IMR-90 (cell line): ENCODE measurements at regions not wholly inside any gene's neighbourhood (a gene's known extent, or its start where the extent isn't known, plus 50 kb on each side); places are given as distances from the start of the nearest gene placed in this dataset.

Source experiments
- ATAC-seq: fragments of 200-7000 bp; cut with Tn5 transposase; 2 replicates; pipeline ENCODE4 v1.9.1; 2020; ENCODE audit warnings: low read depth, mild to moderate bottlenecking, moderate library complexity
- BruUV-seq: library from RNA; stranded (reverse); fragments of 400-500 nt; replicated peaks from 2 replicates; lab custom pipeline; 2021; lab: Mats Ljungman, UMichigan
- CTCF ChIA-PET: fragments of 300-600 bp; formaldehyde crosslinking; extraction: SDS; loops from one replicate; lab custom pipeline; 2021; ENCODE audit warnings: antibody characterized with exemption; lab: Yijun Ruan, JAX
- POLR2A ChIA-PET: fragments of 300-600 bp; sonication (Branson Sonifier 250); formaldehyde crosslinking; loops from one replicate; lab custom pipeline; 2022; ENCODE audit warnings: antibody characterized with exemption; ENCODE audit not compliant: unreplicated experiment; lab: Charles Lee
- DNase-seq: peaks from one replicate; pipeline ENCODE4 v3.0.0; 2013
- H2AFZ ChIP-seq: replicated peaks from 2 replicates; pipeline ENCODE3; 2013; ENCODE audit warnings: low read length, mild to moderate bottlenecking; ENCODE audit not compliant: poor library complexity
- H2AK5ac ChIP-seq: 2 replicates; pipeline ENCODE4 v1.6.1; 2013; ENCODE audit warnings: low read depth, low read length, inconsistent platforms
- H2AK9ac ChIP-seq: replicated peaks from 2 replicates; pipeline ENCODE3; 2013; ENCODE audit warnings: mild to moderate bottlenecking, low read depth, low read length, moderate library complexity; ENCODE audit not compliant: poor library complexity
- H2BK120ac ChIP-seq: 2 replicates; pipeline ENCODE4 v1.6.1; 2013; ENCODE audit warnings: low read depth, low read length, inconsistent platforms
- H2BK15ac ChIP-seq: 3 replicates; pipeline ENCODE4 v1.6.1; 2013; ENCODE audit warnings: low read depth, low read length, inconsistent platforms
- H2BK20ac ChIP-seq: 2 replicates; pipeline ENCODE4 v1.6.1; 2013; ENCODE audit warnings: low read depth, mild to moderate bottlenecking, inconsistent platforms, low read length, moderate library complexity
- H2BK5ac ChIP-seq: 2 replicates; pipeline ENCODE4 v1.6.1; 2013; ENCODE audit warnings: mild to moderate bottlenecking, low read depth, low read length, inconsistent platforms; ENCODE audit not compliant: poor library complexity, severe bottlenecking
- H3K14ac ChIP-seq: replicated peaks from 2 replicates; pipeline ENCODE4 v1.6.1; 2013; ENCODE audit warnings: low read depth, low read length, inconsistent platforms
- H3K18ac ChIP-seq: 2 replicates; pipeline ENCODE4 v1.6.1; 2013; ENCODE audit warnings: low read depth, low read length, control low read depth
- H3K23ac ChIP-seq: 2 replicates; pipeline ENCODE4 v1.6.1; 2013; ENCODE audit warnings: low read depth, low read length, inconsistent platforms
- H3K27ac ChIP-seq: 2 replicates; pipeline ENCODE4 v1.5.1; 2013; ENCODE audit warnings: mild to moderate bottlenecking, control low read depth, low read length; ENCODE audit not compliant: insufficient read depth
- H3K27me3 ChIP-seq: 2 replicates; pipeline ENCODE4 v1.6.1; 2013; ENCODE audit warnings: low read length; ENCODE audit not compliant: control insufficient read depth, insufficient read depth
- H3K36me3 ChIP-seq: 2 replicates; pipeline ENCODE4 v1.6.1; 2013; ENCODE audit warnings: low read length, mixed read lengths; ENCODE audit not compliant: control insufficient read depth, insufficient read depth
- H3K4ac ChIP-seq: 2 replicates; pipeline ENCODE4 v1.6.1; 2013; ENCODE audit warnings: low read depth, low read length, inconsistent platforms
- H3K4me1 ChIP-seq: 2 replicates; pipeline ENCODE4 v1.6.1; 2013; ENCODE audit warnings: low read length, mixed read lengths; ENCODE audit not compliant: control insufficient read depth, insufficient read depth
- H3K4me2 ChIP-seq: 2 replicates; pipeline ENCODE4 v1.6.1; 2013; ENCODE audit warnings: low read depth, mild to moderate bottlenecking, control low read depth, low read length, moderate library complexity
- H3K4me3 ChIP-seq: 2 replicates; pipeline ENCODE4 v1.5.1; 2013; ENCODE audit warnings: low read depth, mild to moderate bottlenecking, control low read depth, low read length, moderate library complexity; ENCODE audit not compliant: insufficient read depth
- H3K56ac ChIP-seq: 2 replicates; pipeline ENCODE4 v1.6.1; 2013; ENCODE audit warnings: low read length, inconsistent platforms; ENCODE audit not compliant: insufficient read depth; ENCODE audit errors: extremely low read depth
- H3K79me1 ChIP-seq, 2 experiments: 2 replicates each; pipeline ENCODE4 v1.6.1; 2013; ENCODE audit warnings: low read length in 2 of 2, inconsistent platforms in 1 of 2, low read depth in 1 of 2
- H3K9ac ChIP-seq: 2 replicates; pipeline ENCODE4 v1.6.1; 2013; ENCODE audit warnings: low read depth, low read length, control low read depth
- H3K9me1 ChIP-seq: 2 replicates; pipeline ENCODE4 v1.6.1; 2013; ENCODE audit warnings: low read length, inconsistent platforms; ENCODE audit not compliant: insufficient read depth
- H3K9me3 ChIP-seq: 2 replicates; pipeline ENCODE4 v1.6.1; 2013; ENCODE audit warnings: low read length; ENCODE audit not compliant: control insufficient read depth, insufficient read depth
- H4K20me1 ChIP-seq: 2 replicates; pipeline ENCODE4 v1.6.1; 2013; ENCODE audit warnings: low read length, inconsistent platforms; ENCODE audit not compliant: insufficient read depth
- H4K5ac ChIP-seq: 2 replicates; pipeline ENCODE4 v1.6.1; 2013; ENCODE audit warnings: mild to moderate bottlenecking, low read depth, low read length, control low read depth
- H4K8ac ChIP-seq, 2 experiments: 2 replicates each; pipeline ENCODE4 v1.6.1; 2013; ENCODE audit warnings: low read depth in 2 of 2, low read length in 2 of 2, control low read depth in 1 of 2, inconsistent platforms in 1 of 2
- H4K91ac ChIP-seq: 2 replicates; pipeline ENCODE4 v1.6.1; 2013; ENCODE audit warnings: low read depth, low read length, inconsistent platforms; ENCODE audit not compliant: insufficient read depth
- BHLHE40 ChIP-seq: fragments of 150-350 bp; IDR thresholded peaks from 2 replicates; pipeline ENCODE4 v1.6.1; 2016; ENCODE audit warnings: mild to moderate bottlenecking, low read depth, low read length
- ELK1 ChIP-seq: fragments of 150-350 bp; IDR thresholded peaks from 2 replicates; pipeline ENCODE4 v1.6.1; 2016; ENCODE audit warnings: low read depth, mild to moderate bottlenecking, low read length, moderate library complexity, borderline replicate concordance
- MAFK ChIP-seq: IDR thresholded peaks from 2 replicates; pipeline ENCODE4 v1.6.1; 2012; ENCODE audit warnings: low read depth, low read length, improper control_type of control experiment
- NFE2L2 ChIP-seq: fragments of 150-350 bp; IDR thresholded peaks from 2 replicates; pipeline ENCODE4 v1.6.1; 2016; ENCODE audit warnings: low read depth, mild to moderate bottlenecking, low read length
- WGBS, 2 experiments: methylation state at CpG; one replicate each; pipeline versions ENCODE4 v1.1.5 to v1.1.7; 2013; ENCODE audit warnings: missing lambda C conversion rate in 2 of 2; ENCODE audit not compliant: insufficient read length in 1 of 2; ENCODE audit errors: extremely low coverage in 2 of 2; 5-methylcytosine and 5-hydroxymethylcytosine counted together
- dilution Hi-C: fragments of 300-500 bp; cut with HindIII; formaldehyde crosslinking; loops from one replicate; pipeline ENCODE4 v1.14.3; 2018; ENCODE audit warnings: low sequenced_read_pairs; ENCODE audit not compliant: unreplicated experiment
- in situ Hi-C: fragments of 300-500 bp; cut with MboI; formaldehyde crosslinking; loops from 3 replicates; pipeline ENCODE4 v1.14.3; 2019; ENCODE audit warnings: low sequenced_read_pairs, inconsistent platforms, mixed read lengths
- intact Hi-C: fragments of 100-400 bp; cut with micrococcal nuclease; formaldehyde crosslinking; loops from 2 replicates; pipeline ENCODE4 v1.10.0; 2022

- no peak overlapping the region for H3K4ac ChIP-seq
- no peaks in the 10 kb centered on the region for H3K27me3 ChIP-seq
- H3K14ac ChIP-seq = 0 out of 2 replicates have a peak overlapping the region, but pooled peaks have one; percentile 41
- H2BK120ac ChIP-seq = no peak overlapping the region
- peaks cover 8% of the 10 kb centered on the region; the same call in 1 of the 2 replicates for H3K9me1 ChIP-seq
- TF ChIP-seq MAFK (peak; percentile 20; the same call in 1 of the 2 replicates), NFE2L2 (peak; percentile 78), BHLHE40 (no peak), ELK1 (no peak)
- peaks cover 29 to 56% of the 10 kb centered on the region in 2 experiments for H3K79me1 ChIP-seq
- BruUV-seq = no TSS peak
- CTCF ChIA-PET = interaction anchor here (1.1 to 2.1 kb wide), 2 partner anchors 10 to 622 kb away, joined by 3 to 8 read pairs; no protein-coding TSS in a partner anchor
- H4K91ac ChIP-seq = no peak overlapping the region
- intact Hi-C loops (no loop called here), dilution Hi-C loops (no loop called here), in situ Hi-C loops (loop anchor here (10.0 to 25.0 kb wide), 2 partner anchors 420 to 618 kb away; no protein-coding TSS in a partner anchor)
- no peak overlapping the region for H4K8ac ChIP-seq
- ATAC-seq (peak; percentile 36; the same call in 1 of the 2 replicates), DNase-seq (no peak)
- peak overlapping the region; percentile 38; the same call in 1 of the 2 replicates for H2AK5ac ChIP-seq
- no peaks in the 10 kb centered on the region for H3K9me3 ChIP-seq
- POLR2A ChIA-PET = no interaction called here
- no peak overlapping the region for H2BK15ac ChIP-seq
- H3K4me1 ChIP-seq = peaks cover 7% of the 10 kb centered on the region; the same call in 1 of the 2 replicates
- H3K27ac ChIP-seq = no peak overlapping the region
- H3K23ac ChIP-seq = 0 out of 2 replicates have a peak overlapping the region, but pooled peaks have one; percentile 25
- H3K36me3 ChIP-seq = no peaks in the 10 kb centered on the region
- H3K56ac ChIP-seq = no peak overlapping the region
- WGBS, 2 experiments = 96% methylated on average over 3 of the region's 8 CpGs; no CpG with 5 or more reads in 1 of the 2 experiments
- no peak overlapping the region for H2BK5ac ChIP-seq
- H3K18ac ChIP-seq = no peak overlapping the region; the same call in 1 of the 2 replicates
- no peak overlapping the region for H2BK20ac ChIP-seq
- H3K4me2 ChIP-seq = no peak overlapping the region
- H2AFZ ChIP-seq = peak overlapping the region; percentile 21
- no peak overlapping the region for H3K4me3 ChIP-seq
- no peak overlapping the region for H3K9ac ChIP-seq
- no peaks in the 10 kb centered on the region for H4K20me1 ChIP-seq
- peak overlapping the region; percentile 56 for H2AK9ac ChIP-seq
- H4K5ac ChIP-seq = no peak overlapping the region
Measured at GRCh38 chr17:72566671-72567484, 446.1 kb downstream of the SOX9 start.
